Astrocyte (in vitro differentiated cells and primary cell): ENCODE measurements at regions not wholly inside any gene's neighbourhood (a gene's known extent, or its start where the extent isn't known, plus 50 kb on each side); places are given as distances from the start of the nearest gene placed in this dataset.

Experiments
- DNase-seq: peaks from one replicate; pipeline ENCODE4 v3.0.0-alpha.2; 2010; ENCODE audit warnings: low read depth
- FAIRE-seq: peaks from 2 replicates; lab custom pipeline; 2011; peaks lifted over from hg19 to GRCh38; lab: Jason Lieb, UNC
- H2AFZ ChIP-seq: 2 replicates; pipeline ENCODE4 v1.6.0; 2012; ENCODE audit warnings: low read depth, low read length, inconsistent platforms
- H3K27ac ChIP-seq: 2 replicates; pipeline ENCODE4 v1.5.1; 2011; ENCODE audit warnings: low read depth, low read length, inconsistent platforms
- H3K27me3 ChIP-seq: 2 replicates; pipeline ENCODE4 v1.6.0; 2011; ENCODE audit warnings: low read length, inconsistent platforms; ENCODE audit not compliant: insufficient read depth
- H3K36me3 ChIP-seq: 2 replicates; pipeline ENCODE4 v1.5.1; 2011; ENCODE audit warnings: low read length, inconsistent platforms; ENCODE audit not compliant: insufficient read depth
- H3K4me1 ChIP-seq: 2 replicates; pipeline ENCODE4 v1.5.1; 2011; ENCODE audit warnings: low read length, inconsistent platforms; ENCODE audit not compliant: insufficient read depth
- H3K4me2 ChIP-seq: 2 replicates; pipeline ENCODE4 v1.6.0; 2012; ENCODE audit warnings: low read length, inconsistent platforms
- H3K4me3 ChIP-seq: 2 replicates; pipeline ENCODE4 v1.5.1; 2011; ENCODE audit warnings: low read depth, mild to moderate bottlenecking, low read length, inconsistent platforms; ENCODE audit not compliant: insufficient read depth
- H3K79me2 ChIP-seq: 2 replicates; pipeline ENCODE4 v1.6.0; 2012; ENCODE audit warnings: mild to moderate bottlenecking, low read length, inconsistent platforms; ENCODE audit not compliant: insufficient read depth
- H3K9ac ChIP-seq: 2 replicates; pipeline ENCODE4 v1.6.0; 2012; ENCODE audit warnings: mild to moderate bottlenecking, low read length, inconsistent platforms
- H3K9me3 ChIP-seq: 2 replicates; pipeline ENCODE4 v1.5.1; 2012; ENCODE audit warnings: low read depth, mild to moderate bottlenecking, low read length, inconsistent platforms; ENCODE audit not compliant: insufficient read depth
- H4K20me1 ChIP-seq: 2 replicates; pipeline ENCODE4 v1.6.0; 2012; ENCODE audit warnings: low read length, inconsistent platforms; ENCODE audit not compliant: insufficient read depth
- H3K27ac Mint-ChIP-seq: one replicate; pipeline ENCODE4 v1.8.0; 2021; ENCODE audit warnings: mild to moderate bottlenecking, mixed read lengths; ENCODE audit not compliant: unreplicated experiment
- H3K27me3 Mint-ChIP-seq: one replicate; pipeline ENCODE4 v1.8.0; 2021; ENCODE audit warnings: low read depth, mixed read lengths; ENCODE audit not compliant: unreplicated experiment
- H3K36me3 Mint-ChIP-seq: one replicate; pipeline ENCODE4 v1.8.0; 2021; ENCODE audit warnings: low read depth, mixed read lengths; ENCODE audit not compliant: unreplicated experiment
- H3K4me1 Mint-ChIP-seq: one replicate; pipeline ENCODE4 v1.8.0; 2021; ENCODE audit warnings: low read depth, mixed read lengths; ENCODE audit not compliant: unreplicated experiment
- H3K4me3 Mint-ChIP-seq: one replicate; pipeline ENCODE4 v1.8.0; 2021; ENCODE audit warnings: mild to moderate bottlenecking, moderate library complexity, mixed read lengths; ENCODE audit not compliant: unreplicated experiment
- H3K9me3 Mint-ChIP-seq: one replicate; pipeline ENCODE4 v1.8.0; 2021; ENCODE audit warnings: mild to moderate bottlenecking, mixed read lengths; ENCODE audit not compliant: unreplicated experiment
- CTCF ChIP-seq: IDR thresholded peaks from 2 replicates; pipeline ENCODE4 v1.5.1; 2011; ENCODE audit warnings: low read depth, mild to moderate bottlenecking, inconsistent platforms, low read length, moderate library complexity; ENCODE audit not compliant: insufficient read depth
- EZH2 ChIP-seq: IDR thresholded peaks from 2 replicates; pipeline ENCODE4 v1.6.1; 2012; ENCODE audit warnings: mild to moderate bottlenecking, low read length, inconsistent platforms; ENCODE audit not compliant: insufficient read depth

GRCh38 chr6:155850408-155850841 is 394.8 kb upstream of the NOX3 start:
- Mint-ChIP-seq H3K27me3 (no peaks in the 10 kb centered on the region), H3K9me3 (no peaks in the 10 kb centered on the region), H3K27ac (peak overlapping the region; percentile 59), H3K4me3 (no peak overlapping the region), H3K36me3 (no peaks in the 10 kb centered on the region), H3K4me1 (peaks cover 8% of the 10 kb centered on the region)
- Histone ChIP-seq H3K9ac (no peak overlapping the region), H2AFZ (peak overlapping the region; percentile 65), H3K79me2 (no peaks in the 10 kb centered on the region), H3K4me2 (peak overlapping the region; percentile 58), H4K20me1 (no peaks in the 10 kb centered on the region), H3K4me3 (peak overlapping the region; percentile 26), H3K9me3 (no peaks in the 10 kb centered on the region), H3K36me3 (no peaks in the 10 kb centered on the region), H3K27ac (peak overlapping the region; percentile 6), H3K4me1 (no peaks in the 10 kb centered on the region), H3K27me3 (no peaks in the 10 kb centered on the region)
- DNase-seq (peak; percentile 71), FAIRE-seq (no peak)
- TF ChIP-seq EZH2 (no peak), CTCF (no peak)

GRCh38 chr6:155847711-155848110 is 392.1 kb upstream of the NOX3 start:
- Histone ChIP-seq H3K9ac (no peak overlapping the region), H3K4me2 (no peak overlapping the region), H3K27me3 (no peaks in the 10 kb centered on the region), H3K27ac (no peak overlapping the region), H3K36me3 (no peaks in the 10 kb centered on the region), H3K4me3 (no peak overlapping the region), H3K4me1 (no peaks in the 10 kb centered on the region), H3K79me2 (no peaks in the 10 kb centered on the region), H2AFZ (no peak overlapping the region), H3K9me3 (no peaks in the 10 kb centered on the region), H4K20me1 (no peaks in the 10 kb centered on the region)
- TF ChIP-seq EZH2 (no peak), CTCF (no peak)
- H3K9me3 Mint-ChIP-seq, result peaks cover 6% of the 10 kb centered on the region
- no peak for DNase-seq
- H3K36me3 Mint-ChIP-seq, result no peaks in the 10 kb centered on the region
- no peak overlapping the region for H3K4me3 Mint-ChIP-seq
- no peaks in the 10 kb centered on the region for H3K27me3 Mint-ChIP-seq
- no peak for FAIRE-seq
- H3K27ac Mint-ChIP-seq, result no peak overlapping the region
- H3K4me1 Mint-ChIP-seq, result peaks cover 8% of the 10 kb centered on the region

- Histone ChIP-seq H3K9ac (no peak overlapping the region), H3K36me3 (no peaks in the 10 kb centered on the region), H4K20me1 (no peaks in the 10 kb centered on the region), H3K79me2 (no peaks in the 10 kb centered on the region), H3K27me3 (no peaks in the 10 kb centered on the region), H3K27ac (no peak overlapping the region), H3K9me3 (no peaks in the 10 kb centered on the region), H3K4me1 (no peaks in the 10 kb centered on the region), H2AFZ (no peak overlapping the region), H3K4me2 (no peak overlapping the region), H3K4me3 (no peak overlapping the region)
- H3K4me3 Mint-ChIP-seq, result no peak overlapping the region
- DNase-seq (no peak), FAIRE-seq (no peak)
- TF ChIP-seq EZH2 (no peak), CTCF (no peak)
- no peak overlapping the region for H3K27ac Mint-ChIP-seq
- H3K36me3 Mint-ChIP-seq, result no peaks in the 10 kb centered on the region
- H3K27me3 Mint-ChIP-seq, result no peaks in the 10 kb centered on the region
- H3K9me3 Mint-ChIP-seq, result no peaks in the 10 kb centered on the region
- H3K4me1 Mint-ChIP-seq, result peaks cover 2% of the 10 kb centered on the region
Measured at GRCh38 chr6:155837474-155837873, 381.8 kb upstream of the NOX3 start.
